GM18867 (cell line): ENCODE measurements at regions not wholly inside any gene's neighbourhood (a gene's known extent, or its start where the extent isn't known, plus 50 kb on each side); places are given as distances from the start of the nearest gene placed in this dataset.

Experiments used
- ATAC-seq: cut with Tn5 transposase; IDR thresholded peaks from one replicate; pipeline ENCODE4 v1.9.1; 2021; ENCODE audit warnings: mild to moderate bottlenecking, moderate library complexity; ENCODE audit not compliant: unreplicated experiment

DNA sequence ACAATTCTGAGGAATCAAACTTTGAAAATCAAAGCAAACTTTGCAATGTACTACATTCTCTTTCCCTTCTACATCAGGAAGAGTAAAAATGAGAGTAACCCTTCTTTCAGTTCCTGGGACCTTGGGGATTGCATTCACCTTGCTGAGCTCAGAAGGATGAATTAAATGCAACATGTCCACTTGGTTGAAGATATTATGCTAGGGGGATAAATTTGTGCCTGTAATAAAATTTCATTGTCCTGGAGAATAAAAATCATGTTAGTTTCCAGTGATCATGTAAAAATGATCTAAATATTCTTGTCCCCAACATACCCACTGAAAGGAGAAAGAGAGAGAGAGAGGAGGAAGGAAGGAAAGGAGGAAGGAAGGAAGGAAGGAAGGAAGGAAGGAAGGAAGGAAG lies 587.1 kb upstream of the NEGR1 start:
- no peak for ATAC-seq

DNA sequence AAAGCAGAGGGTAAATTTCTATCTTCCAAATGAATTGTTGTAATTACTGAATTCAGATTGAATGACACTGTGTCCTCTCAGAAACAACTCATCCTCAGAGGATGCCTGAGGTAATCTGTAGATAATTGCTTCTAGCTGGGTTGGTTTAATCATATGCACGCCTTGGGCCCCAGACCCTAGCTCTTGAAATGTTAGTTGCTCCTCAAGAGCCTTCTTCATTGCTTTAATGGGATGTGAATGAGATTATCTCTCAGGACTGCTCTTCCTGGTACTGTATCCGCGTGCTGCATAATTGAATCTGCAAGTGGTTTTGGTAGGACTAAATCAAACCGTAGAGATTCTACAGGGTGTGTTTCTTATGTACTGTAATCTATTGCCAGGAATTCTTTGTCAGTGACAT lies 569.3 kb upstream of the NEGR1 start:
- no peak for ATAC-seq

DNA sequence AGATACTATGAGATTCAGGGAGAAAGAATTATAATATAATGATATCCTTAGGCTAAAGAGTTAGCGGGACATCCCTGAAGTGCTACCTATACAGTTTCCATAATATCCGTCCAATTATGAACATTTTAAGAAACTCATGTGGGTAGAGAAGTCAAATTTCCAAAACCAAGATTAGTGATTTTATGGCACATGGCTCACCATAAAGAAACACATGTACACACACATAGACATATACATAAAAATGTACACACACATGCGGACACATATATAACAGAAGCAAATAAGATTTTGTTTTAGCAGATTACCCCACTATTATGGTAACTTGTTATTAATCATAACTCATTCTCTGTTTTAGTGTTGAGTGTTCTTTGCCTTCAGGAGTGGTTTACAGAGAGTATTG lies 566.7 kb upstream of the NEGR1 start:
- no peak for ATAC-seq

DNA sequence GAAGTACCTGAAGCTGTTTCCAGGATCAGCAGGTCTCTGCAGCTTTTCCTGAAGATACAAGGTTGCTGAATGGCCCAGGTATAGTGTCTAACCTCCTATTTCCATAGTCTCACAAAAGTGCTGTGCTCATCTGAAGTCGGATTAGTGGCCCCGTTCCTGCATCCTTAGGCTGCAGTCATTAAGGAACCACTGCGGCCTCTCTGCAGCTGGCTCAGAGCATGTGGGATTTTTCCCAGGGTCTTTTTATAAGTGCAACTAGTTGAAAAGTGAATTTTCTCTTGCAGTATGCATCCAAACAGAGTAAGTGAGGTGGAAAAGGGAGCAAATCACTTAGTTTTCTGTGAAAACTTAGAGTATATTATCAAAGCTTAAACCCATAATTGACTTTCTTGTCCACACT lies 565.3 kb upstream of the NEGR1 start:
- no peak for ATAC-seq

DNA sequence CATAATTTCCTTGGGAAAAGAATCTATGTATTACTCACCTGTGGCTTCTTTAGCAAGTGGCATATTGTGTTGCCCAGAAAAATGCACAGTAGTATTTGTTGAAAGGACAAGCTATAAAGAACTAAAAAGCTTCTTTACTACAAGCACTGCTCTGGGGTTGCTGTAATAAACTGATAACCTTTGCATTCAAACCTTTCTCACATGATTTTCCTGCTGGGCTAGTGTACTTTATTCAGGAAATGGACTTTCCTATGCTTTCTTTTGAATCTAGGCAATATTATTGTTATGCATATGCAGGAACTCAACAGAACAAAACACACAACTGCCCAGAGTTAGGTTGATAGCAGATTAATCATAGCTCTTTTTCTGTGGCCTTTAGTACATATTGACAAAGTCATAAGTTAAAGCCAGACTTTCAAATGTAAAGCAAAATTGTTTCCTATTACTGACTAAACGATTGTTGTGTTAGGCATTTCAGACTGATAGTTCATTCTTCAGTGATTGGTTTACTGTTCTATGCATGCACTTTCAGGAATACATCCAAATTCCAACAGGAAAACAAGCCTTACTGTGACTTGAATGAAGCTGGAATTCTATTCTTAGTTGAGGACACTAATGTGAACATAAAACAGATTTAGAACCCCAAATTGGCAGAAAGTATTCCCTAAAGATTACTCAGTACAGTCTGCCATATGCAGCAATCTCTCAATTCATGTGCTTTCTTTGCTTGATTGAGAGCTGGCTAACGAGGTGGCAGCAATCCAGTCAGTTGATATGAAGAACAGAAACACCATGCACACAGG lies 564.3 kb upstream of the NEGR1 start:
- no peak for ATAC-seq

DNA sequence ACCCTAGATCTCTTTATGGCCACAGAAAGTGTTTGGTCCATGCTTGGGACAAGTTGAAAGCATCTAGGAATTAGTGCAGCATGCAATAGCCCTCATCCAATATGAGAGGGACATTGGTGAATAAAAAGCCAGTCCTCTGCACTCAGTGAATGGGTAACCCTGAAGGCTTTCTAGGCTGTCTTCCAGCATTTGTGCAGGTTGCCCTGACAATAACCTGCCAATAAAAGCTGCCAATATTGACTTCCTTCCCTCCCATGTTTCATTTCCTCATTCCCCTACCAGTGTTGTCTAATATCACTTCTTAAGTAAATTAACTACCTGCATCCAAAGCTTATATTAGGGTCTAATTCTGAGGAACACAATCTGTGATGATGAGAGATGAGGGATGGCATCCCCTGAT lies 563.6 kb upstream of the NEGR1 start:
- ATAC-seq = no peak

DNA sequence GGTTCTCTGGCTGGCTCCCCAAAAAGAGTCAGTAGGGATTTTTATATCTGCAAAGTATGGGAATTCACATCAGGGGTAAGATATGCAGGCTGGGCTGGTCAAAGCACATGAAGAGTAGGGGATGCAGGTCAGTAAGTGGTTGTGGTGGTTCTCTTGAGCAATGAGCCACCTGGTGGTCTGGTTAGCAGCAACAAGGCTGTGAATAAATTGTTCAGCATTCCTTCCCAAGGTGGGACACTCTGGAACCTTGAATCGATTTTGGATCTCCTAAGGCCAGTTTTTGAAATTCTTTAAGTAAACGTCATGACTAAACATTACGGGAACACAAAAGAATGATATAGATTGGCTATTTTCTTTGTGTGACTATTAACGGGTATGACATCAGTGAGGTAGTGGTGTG lies 563.0 kb upstream of the NEGR1 start:
- ATAC-seq = no peak

DNA sequence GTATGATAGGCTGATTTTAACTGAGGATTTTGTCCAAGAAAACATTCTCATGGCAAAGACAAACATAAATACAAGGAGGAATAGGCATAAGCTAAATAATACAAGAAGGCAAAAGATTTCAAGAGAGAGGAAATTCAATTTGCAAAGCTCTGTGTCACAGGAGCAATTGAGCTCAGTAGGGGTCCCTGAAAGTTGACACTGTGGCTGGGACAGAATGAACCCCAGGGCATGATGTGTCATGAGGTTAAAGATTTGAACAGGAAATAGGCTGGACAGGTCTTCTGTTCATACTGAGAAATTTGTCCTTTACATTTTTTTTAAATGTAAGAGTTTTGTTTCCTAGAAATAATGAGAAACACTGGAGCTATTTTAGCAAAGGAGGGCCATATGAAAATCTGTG lies 555.4 kb upstream of the NEGR1 start:
- ATAC-seq = no peak

DNA sequence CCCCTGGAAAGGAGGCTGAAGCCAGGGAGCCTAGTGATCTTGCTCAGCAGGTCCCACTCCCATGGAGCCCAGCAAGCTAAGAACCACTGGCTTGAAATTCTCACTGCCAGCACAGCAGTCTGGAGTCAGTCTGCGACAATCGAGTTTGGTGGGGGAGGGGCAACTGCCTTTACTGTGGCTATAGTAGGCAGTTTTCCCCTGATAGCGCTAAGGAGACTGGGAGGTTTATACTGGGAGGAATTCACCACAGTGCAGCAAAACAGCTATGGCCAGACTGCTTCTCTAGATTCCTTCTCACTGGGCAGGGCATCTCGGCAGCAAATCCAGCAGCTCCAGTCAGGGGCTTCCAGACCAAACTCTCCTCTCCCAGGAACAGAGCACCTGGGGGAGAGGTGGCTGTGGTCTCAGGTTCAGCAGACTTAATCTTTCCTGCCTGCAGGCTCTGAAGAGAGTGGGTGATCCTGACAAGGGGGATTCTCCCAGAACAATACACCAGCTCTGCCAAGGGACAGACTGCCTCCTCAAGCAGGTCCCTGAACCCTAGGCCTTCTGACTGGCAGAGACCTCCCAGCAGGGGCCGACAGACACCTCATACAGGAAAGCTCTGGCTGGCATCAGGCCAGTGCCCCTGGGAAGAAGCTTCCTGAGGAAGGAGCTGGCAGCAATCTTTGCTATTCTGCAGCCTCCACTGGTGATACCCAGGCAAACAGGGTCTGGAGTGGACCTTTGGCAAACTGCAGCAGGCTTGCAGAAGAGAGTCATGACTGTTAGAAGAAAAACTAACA lies 548.5 kb upstream of the NEGR1 start:
- no peak for ATAC-seq

DNA sequence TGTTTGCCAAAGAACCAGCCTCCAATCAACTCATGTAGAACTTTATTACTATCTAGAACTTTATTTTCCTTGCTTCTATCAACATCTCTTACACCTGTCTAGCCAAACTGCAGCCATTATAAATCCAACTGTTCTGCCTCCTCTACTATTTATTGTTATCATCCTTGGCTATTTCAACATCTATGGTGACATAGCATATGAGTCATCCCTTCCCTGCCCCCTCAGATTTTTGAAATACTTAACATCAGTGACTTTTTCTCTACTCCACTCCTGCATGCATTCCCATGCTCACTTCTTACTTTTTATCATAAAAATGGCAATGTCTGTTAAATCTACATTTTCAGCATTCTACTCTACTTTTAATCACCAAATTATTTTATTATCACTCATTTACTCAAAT lies 544.9 kb upstream of the NEGR1 start:
- no peak for ATAC-seq

DNA sequence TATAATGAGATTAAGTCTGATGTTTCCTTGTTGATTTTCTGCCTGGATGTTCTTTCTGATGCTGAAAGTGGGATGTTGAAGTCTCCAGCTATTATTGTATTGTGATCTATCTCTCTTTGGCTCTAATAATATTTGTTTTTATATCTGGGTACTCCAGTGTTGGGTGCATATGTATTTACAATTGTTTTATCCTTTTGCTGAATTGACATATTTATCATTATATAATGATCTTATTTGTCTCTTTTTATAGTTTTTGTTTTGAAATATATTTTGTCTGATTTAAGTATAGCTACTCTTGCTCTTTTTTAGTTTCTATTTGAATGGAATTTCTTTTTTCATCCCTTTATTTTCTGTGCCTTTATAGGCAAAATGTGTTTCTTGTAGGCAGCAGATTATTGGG lies 522.2 kb upstream of the NEGR1 start:
- no peak for ATAC-seq

DNA sequence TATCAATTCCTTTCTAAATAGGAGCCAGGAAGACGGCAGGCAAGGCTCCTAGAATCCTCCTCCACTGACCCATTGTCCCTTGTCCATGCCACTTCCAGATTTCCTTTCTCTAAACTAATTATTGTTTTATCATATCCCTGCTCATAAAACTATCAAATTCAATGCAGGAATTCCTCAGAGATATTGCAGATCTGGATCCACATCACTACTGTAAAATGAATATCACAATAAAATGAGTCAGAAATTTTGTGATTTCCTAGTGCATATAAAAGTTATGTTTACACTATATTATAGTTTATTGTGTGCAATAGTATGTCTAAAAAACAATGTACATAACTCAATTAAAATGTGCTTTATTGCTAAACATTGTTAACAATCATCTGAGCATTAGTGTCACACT lies 498.7 kb upstream of the NEGR1 start:
- no peak for ATAC-seq

DNA sequence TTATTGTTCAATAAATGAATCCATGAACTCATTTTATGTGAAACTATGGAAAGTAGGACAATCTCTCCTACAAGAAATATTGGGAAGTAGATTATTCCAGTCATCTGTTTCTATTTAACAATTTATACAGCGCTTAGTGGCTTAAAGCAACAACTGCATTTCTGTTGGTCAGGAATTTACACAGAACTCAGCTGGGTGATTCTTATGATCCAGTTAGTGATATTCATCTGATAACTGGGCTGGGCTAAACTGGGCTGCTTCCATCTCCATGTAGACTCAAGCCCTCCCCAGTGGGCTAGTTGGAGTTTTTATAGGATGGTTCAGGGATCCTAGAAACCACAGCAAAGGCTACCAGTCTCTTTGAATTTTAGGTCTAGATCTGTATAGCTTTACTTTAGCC lies 497.9 kb upstream of the NEGR1 start:
- no peak for ATAC-seq

DNA sequence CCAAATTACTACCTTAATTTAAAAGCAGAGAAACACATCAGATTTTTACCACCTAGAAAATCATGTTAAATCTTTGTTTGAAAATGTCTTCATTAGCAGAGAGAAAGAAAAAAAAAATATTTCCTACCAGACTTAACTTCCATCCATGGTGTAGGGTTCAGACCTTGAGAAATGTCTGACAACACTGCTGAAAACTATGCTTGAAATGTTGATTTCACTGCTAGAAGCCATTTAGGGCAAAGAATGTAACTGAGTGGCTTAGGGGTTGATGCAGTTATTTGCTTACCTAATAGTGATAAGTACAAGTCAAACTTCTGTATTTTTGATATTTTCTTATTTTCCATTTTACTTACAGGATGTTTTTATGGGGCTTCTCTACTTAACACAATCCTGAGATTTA lies 495.6 kb upstream of the NEGR1 start:
- ATAC-seq = no peak

DNA sequence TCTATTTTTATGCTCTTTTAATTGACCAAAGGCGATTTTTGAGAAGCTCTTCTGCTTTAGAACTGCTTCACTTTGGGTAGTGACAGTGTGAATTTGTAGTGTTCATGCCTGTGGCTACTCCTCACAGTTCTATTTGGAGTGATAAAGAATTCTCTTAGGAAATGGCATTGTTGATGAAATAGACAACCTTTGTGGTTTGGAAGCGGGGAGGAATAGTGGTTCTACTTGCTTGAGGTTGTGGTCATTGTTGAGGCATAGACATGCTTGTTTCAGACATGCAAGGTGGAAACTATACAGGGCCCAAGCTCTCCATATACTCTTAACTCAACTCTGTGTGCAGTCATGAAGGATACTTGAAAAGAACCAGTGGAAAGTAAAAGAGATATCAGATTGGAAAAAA lies 481.1 kb upstream of the NEGR1 start:
- ATAC-seq = no peak

DNA sequence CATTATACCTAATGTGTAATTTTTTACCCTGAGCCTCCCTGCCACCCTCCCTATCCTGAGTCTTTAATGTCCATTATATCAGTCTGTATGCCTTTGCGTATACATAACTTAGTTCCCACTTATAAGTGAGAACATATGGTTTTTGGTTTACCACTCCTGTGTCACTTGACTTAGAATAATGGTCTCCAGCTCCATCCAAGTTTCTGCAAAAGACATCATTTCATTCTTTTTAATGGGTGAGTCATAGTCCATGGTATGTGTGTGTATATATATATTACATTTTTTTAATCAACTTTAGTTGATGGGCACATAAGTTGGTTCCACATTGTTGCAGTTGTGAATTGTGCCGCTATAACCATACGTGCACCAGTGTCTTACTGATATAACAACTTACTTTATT lies 477.1 kb upstream of the NEGR1 start:
- no peak for ATAC-seq

DNA sequence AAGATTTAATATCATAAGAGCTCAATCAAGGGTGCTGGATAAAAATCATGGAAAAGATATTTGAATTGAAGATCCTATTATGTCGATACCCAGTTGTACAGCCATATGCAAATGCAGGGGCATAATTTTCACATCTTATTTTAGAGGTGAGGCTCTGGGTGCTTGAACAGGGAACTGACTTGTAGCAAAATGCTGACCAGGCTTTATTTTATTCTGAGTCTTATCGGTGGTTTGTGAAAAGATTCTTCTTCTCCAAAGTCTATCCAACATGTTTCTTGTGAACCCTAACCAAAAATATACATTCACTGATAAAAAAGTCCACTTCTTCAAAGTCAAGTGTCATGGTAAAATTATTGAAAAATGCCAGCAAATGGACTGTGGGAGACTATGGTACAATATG lies 475.5 kb upstream of the NEGR1 start:
- no peak for ATAC-seq

DNA sequence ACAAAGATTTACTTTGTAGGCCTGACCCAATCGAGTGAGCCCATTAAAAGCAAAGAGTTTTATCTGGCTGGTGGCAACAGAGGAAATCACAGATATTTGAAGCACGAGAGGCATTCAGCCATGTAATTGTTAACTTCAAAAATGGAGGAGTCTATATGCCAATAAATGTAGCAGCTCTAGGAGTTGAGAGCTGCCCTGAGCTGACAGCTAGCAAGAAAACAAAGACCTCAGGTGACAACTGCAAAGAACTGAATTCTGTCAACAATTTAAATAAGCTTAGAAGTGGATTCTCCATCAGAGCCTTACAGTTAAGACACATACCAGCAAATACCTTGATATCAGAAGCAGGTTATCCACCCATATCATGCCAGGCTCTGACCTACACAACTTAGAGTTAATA lies 463.1 kb upstream of the NEGR1 start:
- no peak for ATAC-seq

DNA sequence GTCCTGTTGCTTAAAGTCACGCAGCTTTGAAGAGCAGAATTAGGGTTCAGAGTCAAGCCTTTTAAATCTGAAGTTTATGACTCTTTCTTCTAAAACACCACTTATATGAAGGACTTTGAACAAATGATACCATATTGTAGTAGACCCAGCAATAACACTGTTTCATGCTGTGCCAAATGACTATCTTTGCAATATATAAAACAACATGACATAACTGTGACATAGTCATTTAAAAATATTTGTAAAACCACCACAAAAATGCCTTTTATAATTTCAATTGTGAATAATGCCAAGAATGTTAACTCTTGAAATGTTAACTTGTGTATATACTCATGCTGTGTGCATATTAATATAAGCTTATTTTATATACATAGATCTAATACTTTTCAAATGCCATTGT lies 452.1 kb upstream of the NEGR1 start:
- no peak for ATAC-seq

DNA sequence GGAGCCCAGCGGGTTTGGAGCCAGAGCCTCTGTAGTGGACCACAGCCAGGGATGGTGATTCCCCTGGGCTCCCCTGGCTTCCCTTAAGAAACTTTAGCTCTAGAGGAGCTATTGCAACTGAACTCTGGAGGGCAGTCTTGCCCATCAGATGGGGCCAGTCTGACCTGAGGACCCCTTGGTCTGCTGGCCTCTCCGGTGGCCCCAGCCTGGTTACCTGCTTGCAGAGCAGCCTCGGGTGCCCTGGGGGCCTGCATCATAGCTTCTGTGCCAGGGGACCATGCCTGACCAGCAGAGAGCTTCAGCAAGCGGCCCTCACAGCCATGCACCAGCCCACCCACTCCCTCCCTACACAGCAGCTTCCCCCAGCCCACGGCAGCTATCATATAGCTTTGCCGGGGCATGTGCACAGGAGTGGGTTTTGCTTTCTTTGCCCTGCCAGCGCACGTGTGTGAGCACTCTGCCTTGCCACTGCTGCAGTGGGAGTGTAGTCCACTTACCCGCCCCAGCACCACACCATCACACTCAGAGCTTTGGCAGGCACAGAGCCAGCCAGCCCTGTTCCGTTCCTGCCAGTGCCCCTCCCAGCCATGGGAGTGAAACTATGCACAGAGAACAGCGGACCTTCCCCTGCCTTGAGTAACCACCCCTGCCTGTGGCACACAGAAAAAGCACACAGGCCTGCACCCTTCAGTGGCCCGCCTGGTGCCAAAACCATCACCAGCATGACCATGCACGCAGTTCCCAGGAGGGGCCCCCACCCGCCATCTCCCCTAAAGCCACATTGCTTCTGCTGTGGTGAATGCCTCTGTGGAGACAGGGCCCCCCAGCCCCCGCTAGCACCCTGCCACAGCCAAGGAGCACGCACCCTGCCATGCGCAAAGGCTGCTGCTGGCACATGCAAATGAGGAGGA lies 442.9 kb upstream of the NEGR1 start:
- no peak for ATAC-seq

DNA sequence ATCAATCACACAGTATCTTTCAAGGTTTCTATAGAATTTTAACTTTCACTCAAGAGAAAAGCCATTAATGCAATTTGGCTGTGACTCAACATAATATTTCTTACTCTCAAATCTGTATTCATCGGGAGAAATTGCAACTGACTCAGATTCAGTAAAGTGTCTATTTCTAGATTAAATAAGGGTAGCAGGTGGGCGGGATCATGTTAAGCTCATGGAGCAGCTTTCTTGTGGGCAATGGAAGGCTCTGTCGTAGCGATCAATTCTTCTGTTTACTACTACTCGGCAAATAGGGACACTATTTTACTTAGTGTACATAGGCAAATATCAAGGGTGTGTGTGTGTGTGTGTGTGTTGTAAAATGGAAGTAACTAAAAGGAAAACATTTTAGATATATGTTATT lies 423.6 kb upstream of the NEGR1 start:
- ATAC-seq = no peak
